ENCODE measurements at regions not wholly inside any gene's neighbourhood (a gene's known extent, or its start where the extent isn't known, plus 50 kb on each side); places are given as distances from the start of the nearest gene placed in this dataset.

DNA sequence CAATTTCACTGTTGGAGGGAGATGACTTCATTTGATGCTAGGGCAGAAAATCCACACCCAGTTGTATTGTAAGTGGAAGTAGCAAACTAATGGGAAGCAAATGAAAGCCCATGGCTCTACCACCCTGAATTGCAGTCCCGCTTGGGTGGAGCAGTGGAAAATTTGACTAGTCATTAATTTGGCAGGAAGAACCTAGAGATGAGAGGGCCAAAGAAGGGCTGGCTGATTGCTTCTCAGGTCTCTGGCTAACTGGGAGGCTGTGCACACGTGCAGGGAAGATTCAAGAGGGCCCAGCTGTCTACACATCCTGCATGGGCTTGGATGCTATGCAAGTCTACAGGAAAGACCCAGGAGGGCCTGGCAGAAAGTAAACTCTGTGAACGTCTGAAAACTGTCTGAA, 466.2 kb downstream of the TFAP2A start:
- Histone ChIP-seq H4K5ac (ENCODE audit: low read depth, low read length) (no peak overlapping the region), H3K79me1 (ENCODE audit: low read depth in 1 of 2, low read length in 2 of 2) (no peaks in the 10 kb centered on the region), H2BK15ac (ENCODE audit: low read depth, low read length) (no peak overlapping the region), H3K4me3 (ENCODE audit: insufficient read depth, low read depth, low read length) (no peak overlapping the region), H3K4me1 (ENCODE audit: control insufficient read depth, insufficient read depth, low read length) (no peaks in the 10 kb centered on the region), H3K4ac (ENCODE audit: low read depth, low read length) (no peak overlapping the region), H2BK20ac (ENCODE audit: low read depth, low read length) (no peak overlapping the region), H4K91ac (ENCODE audit: insufficient read depth, low read depth, low read length) (no peak overlapping the region), H2AK9ac (replicated peaks; ENCODE audit: low read depth, low read length, poor library complexity) (no peak overlapping the region), H3K9me3 (ENCODE audit: control insufficient read depth, insufficient read depth, low read length) (peaks cover 10% of the 10 kb centered on the region; the same call in 1 of the 2 replicates), H3K4me2 (ENCODE audit: low read depth, low read length) (no peak overlapping the region), H4K8ac (ENCODE audit: low read depth in 2 of 2, low read length in 2 of 2) (no peak overlapping the region), H3K9me1 (ENCODE audit: insufficient read depth, low read length) (no peaks in the 10 kb centered on the region), H2AFZ (replicated peaks; ENCODE audit: low read length, poor library complexity) (no peak overlapping the region), H3K14ac (replicated peaks; ENCODE audit: low read depth, low read length) (no peak overlapping the region), H3K9ac (ENCODE audit: low read depth, low read length) (no peak overlapping the region), H3K36me3 (ENCODE audit: control insufficient read depth, insufficient read depth, low read length) (no peaks in the 10 kb centered on the region), H3K18ac (ENCODE audit: low read depth, low read length) (no peak overlapping the region), H3K27me3 (ENCODE audit: control insufficient read depth, insufficient read depth, low read length) (no peaks in the 10 kb centered on the region), H2BK120ac (ENCODE audit: low read depth, low read length) (no peak overlapping the region), H3K27ac (ENCODE audit: insufficient read depth, low read length) (no peak overlapping the region), H3K56ac (ENCODE audit: extremely low read depth, insufficient read depth, low read length) (no peak overlapping the region), H3K23ac (ENCODE audit: low read depth, low read length) (no peak overlapping the region), H2AK5ac (ENCODE audit: low read depth, low read length) (no peak overlapping the region), H4K20me1 (ENCODE audit: insufficient read depth, low read length) (no peaks in the 10 kb centered on the region), H2BK5ac (ENCODE audit: low read depth, low read length, poor library complexity, severe bottlenecking) (no peak overlapping the region)
- dilution Hi-C loops (cut with HindIII; ENCODE audit: low sequenced_read_pairs, unreplicated experiment), result no loop called here
- intact Hi-C loops (cut with micrococcal nuclease), result no loop called here
- in situ Hi-C loops (cut with MboI; ENCODE audit: low sequenced_read_pairs), result no loop called here
- 100% methylated on average over 1 of the region's 3 CpGs; no CpG with 5 or more reads in 1 of the 2 experiments for WGBS, 2 experiments (ENCODE audit: extremely low coverage in 2 of 2, insufficient read length in 1 of 2)
- CTCF ChIA-PET, result no interaction called here
- DNase-seq (no peak), ATAC-seq (ENCODE audit: low read depth) (no peak)
- POLR2A ChIA-PET (ENCODE audit: unreplicated experiment), result no interaction called here
- BruUV-seq (replicated peaks), result no TSS peak
- TF ChIP-seq ELK1 (IDR thresholded peaks at IDR 0.05; ENCODE audit: borderline replicate concordance, low read depth, low read length), result no peak
- TF ChIP-seq FOS (IDR thresholded peaks at IDR 0.05; ENCODE audit: low read depth, low read length), result no peak
- no peak for TF ChIP-seq NFE2L2 (IDR thresholded peaks at IDR 0.05; ENCODE audit: low read depth, low read length)
- no peak for TF ChIP-seq CEBPB (IDR thresholded peaks at IDR 0.05; ENCODE audit: low read depth, low read length)
- no peak for TF ChIP-seq USF2 (IDR thresholded peaks at IDR 0.05; ENCODE audit: low read depth, low read length)
- TF ChIP-seq MAZ (IDR thresholded peaks at IDR 0.05; ENCODE audit: borderline replicate concordance, low read depth, low read length), result no peak
- no peak for TF ChIP-seq BHLHE40 (IDR thresholded peaks at IDR 0.05; ENCODE audit: low read depth, low read length)
- no peak for TF ChIP-seq MAFK (IDR thresholded peaks at IDR 0.05; ENCODE audit: low read depth, low read length)
- no peak for TF ChIP-seq RCOR1 (IDR thresholded peaks at IDR 0.05; ENCODE audit: insufficient replicate concordance, low read length)
- no peak for TF ChIP-seq RAD21 (IDR thresholded peaks at IDR 0.05; ENCODE audit: low read length)
- TF ChIP-seq CHD1 (IDR thresholded peaks at IDR 0.05; ENCODE audit: low read depth, low read length), result no peak
- no peak for TF ChIP-seq RFX5 (IDR thresholded peaks at IDR 0.05; ENCODE audit: low read depth, low read length)
- no peak for TF ChIP-seq POLR2A (IDR thresholded peaks at IDR 0.05; ENCODE audit: low read depth, low read length)
- no peak for TF ChIP-seq CTCF (conservative IDR thresholded peaks at IDR 0.05; ENCODE audit: low read depth, low read length)
- TF ChIP-seq MXI1 (IDR thresholded peaks at IDR 0.05; ENCODE audit: borderline replicate concordance, low read depth, low read length), result no peak
- no peak for TF ChIP-seq SMC3 (IDR thresholded peaks at IDR 0.05; ENCODE audit: low read depth, low read length)
